ENCODE measurements at regions not wholly inside any gene's neighbourhood (a gene's known extent, or its start where the extent isn't known, plus 50 kb on each side); places are given as distances from the start of the nearest gene placed in this dataset.

DNA sequence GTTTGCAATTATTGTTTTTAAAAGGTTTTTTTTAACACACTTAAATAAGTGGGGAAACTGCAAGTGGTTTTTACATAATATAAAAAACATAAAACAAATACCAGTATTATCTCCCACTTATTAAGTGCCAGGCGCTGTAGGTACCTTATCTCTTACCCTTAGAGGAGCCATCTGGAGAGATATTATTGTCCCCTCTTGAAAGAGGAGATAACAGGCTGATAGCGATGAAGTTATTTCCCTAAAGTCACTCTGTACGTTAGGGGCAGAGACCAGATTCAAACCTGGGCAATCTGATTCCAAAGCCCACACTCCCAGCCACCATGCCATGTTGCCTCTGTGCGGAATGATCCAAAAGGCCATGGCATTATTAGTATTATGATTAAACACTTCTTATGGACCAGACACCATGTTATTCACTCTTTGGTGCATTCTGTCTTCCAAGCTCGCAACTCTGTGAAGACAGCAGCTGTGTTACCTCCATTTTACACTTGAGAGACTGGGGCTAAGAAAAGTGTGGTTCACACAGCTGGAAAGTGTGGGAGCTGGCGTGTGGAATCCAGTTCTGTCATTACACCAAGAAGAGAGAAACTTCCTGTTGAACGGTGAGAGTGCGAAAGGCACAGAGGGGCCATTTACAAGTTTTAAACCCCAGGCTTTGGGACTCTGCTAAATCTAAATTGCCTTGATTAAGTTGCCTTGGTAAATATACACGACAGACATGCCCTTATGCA lies 79.9 kb upstream of the MITF start:
- H3K27ac ChIP-seq (ENCODE audit: extremely low read depth, low read depth, low read length) = no peak overlapping the region
- no peak overlapping the region for H3K4me2 ChIP-seq (ENCODE audit: insufficient read depth, low read length)
- no peaks in the 10 kb centered on the region for H3K9me1 ChIP-seq (ENCODE audit: control insufficient read depth, insufficient read depth, low read length)
- H3K9me3 ChIP-seq (replicated peaks; ENCODE audit: control insufficient read depth, insufficient read depth, low read depth, low read length) = no peaks in the 10 kb centered on the region
- no peaks in the 10 kb centered on the region for H4K20me1 ChIP-seq (replicated peaks; ENCODE audit: control insufficient read depth, insufficient read depth, low read length)
- H3K4me1 ChIP-seq (replicated peaks in 1 of 2; ENCODE audit: control insufficient read depth in 2 of 2, insufficient read depth in 2 of 2, low read length in 2 of 2) = peaks cover 0 to 6% of the 10 kb centered on the region in 2 experiments; a peak in 2 of 5 replicates
- TF ChIP-seq NR3C1 (CRISPR knock-in tag; IDR thresholded peaks at IDR 0.05) = no peak
- no peak for TF ChIP-seq HOXB6 (CRISPR knock-in tag; IDR thresholded peaks at IDR 0.05; ENCODE audit: borderline replicate concordance)
- TF ChIP-seq MAFG (tag; conservative IDR thresholded peaks at IDR 0.05) = no peak
- in situ Hi-C loops (cut with MboI) (loop anchor here (25.0 kb wide), 1 partner anchor 497 kb away; no protein-coding TSS in a partner anchor), intact Hi-C loops (cut with micrococcal nuclease) (no loop called here)
- FAIRE-seq (no peak), DNase-seq (ENCODE audit: extremely low read depth in 1 of 4, low spot score in 3 of 4) (no peak), ATAC-seq (no peak)
- ChIA-PET POLR2A (no interaction called here), CTCF (ENCODE audit: low intra/inter-chr PET ratio) (no interaction called here)
- no peak overlapping the region for H3K4me3 ChIP-seq
- no TSS peak for BruUV-seq (replicated peaks)
- no peaks in the 10 kb centered on the region for H3K36me3 ChIP-seq (ENCODE audit: control insufficient read depth, insufficient read depth, low read length)
- WGBS (ENCODE audit: insufficient coverage, low coverage, missing lambda C conversion rate) = 2% methylated on average over 9 of the region's 9 CpGs
- H3K27me3 ChIP-seq (ENCODE audit: control insufficient read depth in 2 of 2, insufficient read depth in 2 of 2, low read length in 2 of 2) = peaks cover 5 to 21% of the 10 kb centered on the region in 2 experiments; a peak in 3 of 5 replicates
- no peaks in the 10 kb centered on the region for H3K79me2 ChIP-seq (ENCODE audit: control insufficient read depth, insufficient read depth, low read length)
- H2AFZ ChIP-seq (ENCODE audit: low read depth, low read length) = no peak overlapping the region
- no peak overlapping the region for H3K9ac ChIP-seq (ENCODE audit: insufficient read depth in 1 of 2, low read depth in 2 of 2, low read length in 2 of 2)

DNA sequence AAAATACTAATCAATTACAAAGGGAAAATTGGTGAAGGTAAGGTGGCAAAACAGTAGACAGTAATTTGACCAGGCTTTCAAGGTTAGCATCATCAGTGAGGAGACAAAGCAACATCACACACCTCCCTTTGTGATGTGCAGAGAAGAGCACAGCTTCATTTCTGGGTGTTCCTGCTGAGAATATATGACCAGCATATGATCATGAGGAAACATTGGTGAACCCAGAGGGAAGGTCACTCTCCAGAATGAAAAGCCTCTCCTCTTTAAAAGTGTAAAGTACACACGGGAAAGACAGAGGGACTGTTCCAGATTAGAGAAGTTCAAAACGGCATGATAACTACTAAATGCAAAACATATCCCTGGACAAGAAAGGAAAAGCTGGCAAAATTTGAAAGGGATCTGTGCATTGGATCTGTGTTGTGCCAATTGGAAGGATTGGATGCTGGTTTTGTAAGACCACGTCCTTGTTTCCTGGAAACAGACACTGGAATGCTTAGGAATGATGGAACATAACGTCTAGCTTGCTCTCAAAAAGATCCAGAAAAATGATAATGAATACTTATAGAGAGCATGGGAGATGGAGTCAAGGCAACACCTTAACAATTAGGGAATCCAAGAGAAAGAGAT lies 80.6 kb upstream of the MITF start:
- ChIA-PET CTCF (ENCODE audit: low intra/inter-chr PET ratio) (no interaction called here), POLR2A (no interaction called here)
- Histone ChIP-seq H3K9ac (ENCODE audit: insufficient read depth in 1 of 2, low read depth in 2 of 2, low read length in 2 of 2) (no peak overlapping the region), H3K9me3 (replicated peaks; ENCODE audit: control insufficient read depth, insufficient read depth, low read depth, low read length) (no peaks in the 10 kb centered on the region), H3K79me2 (ENCODE audit: control insufficient read depth, insufficient read depth, low read length) (no peaks in the 10 kb centered on the region), H3K9me1 (ENCODE audit: control insufficient read depth, insufficient read depth, low read length) (no peaks in the 10 kb centered on the region), H3K4me2 (ENCODE audit: insufficient read depth, low read length) (no peak overlapping the region), H3K4me1 (replicated peaks in 1 of 2; ENCODE audit: control insufficient read depth in 2 of 2, insufficient read depth in 2 of 2, low read length in 2 of 2) (peaks cover 0 to 6% of the 10 kb centered on the region in 2 experiments; a peak in 2 of 5 replicates), H3K27me3 (ENCODE audit: control insufficient read depth in 2 of 2, insufficient read depth in 2 of 2, low read length in 2 of 2) (peaks cover 4 to 21% of the 10 kb centered on the region in 2 experiments; a peak in 3 of 5 replicates), H3K27ac (ENCODE audit: extremely low read depth, low read depth, low read length) (no peak overlapping the region), H4K20me1 (replicated peaks; ENCODE audit: control insufficient read depth, insufficient read depth, low read length) (no peaks in the 10 kb centered on the region), H3K36me3 (ENCODE audit: control insufficient read depth, insufficient read depth, low read length) (no peaks in the 10 kb centered on the region), H3K4me3 (no peak overlapping the region), H2AFZ (ENCODE audit: low read depth, low read length) (no peak overlapping the region)
- no peak for FAIRE-seq
- WGBS (ENCODE audit: insufficient coverage, low coverage, missing lambda C conversion rate) = 0% methylated on average over 4 of the region's 4 CpGs
- no TSS peak for BruUV-seq (replicated peaks)
- in situ Hi-C loops (cut with MboI) (loop anchor here (25.0 kb wide), 1 partner anchor 496 kb away; no protein-coding TSS in a partner anchor), intact Hi-C loops (cut with micrococcal nuclease) (no loop called here)
- DNase-seq (ENCODE audit: extremely low read depth in 1 of 4, low spot score in 3 of 4) = no peak
- ATAC-seq = no peak
- TF ChIP-seq TAL1 (IDR thresholded peaks at IDR 0.05) (no peak), ZNF354B (CRISPR knock-in tag; IDR thresholded peaks at IDR 0.05) (no peak), PHF20 (IDR thresholded peaks at IDR 0.05; ENCODE audit: partially characterized antibody) (no peak), CAMTA2 (CRISPR knock-in tag; conservative IDR thresholded peaks at IDR 0.05) (no peak), ZNF76 (CRISPR knock-in tag; IDR thresholded peaks at IDR 0.05; ENCODE audit: borderline replicate concordance) (no peak), NR1H2 (CRISPR knock-in tag; IDR thresholded peaks at IDR 0.05) (no peak)
- TF ChIP-seq, protein P1, sequence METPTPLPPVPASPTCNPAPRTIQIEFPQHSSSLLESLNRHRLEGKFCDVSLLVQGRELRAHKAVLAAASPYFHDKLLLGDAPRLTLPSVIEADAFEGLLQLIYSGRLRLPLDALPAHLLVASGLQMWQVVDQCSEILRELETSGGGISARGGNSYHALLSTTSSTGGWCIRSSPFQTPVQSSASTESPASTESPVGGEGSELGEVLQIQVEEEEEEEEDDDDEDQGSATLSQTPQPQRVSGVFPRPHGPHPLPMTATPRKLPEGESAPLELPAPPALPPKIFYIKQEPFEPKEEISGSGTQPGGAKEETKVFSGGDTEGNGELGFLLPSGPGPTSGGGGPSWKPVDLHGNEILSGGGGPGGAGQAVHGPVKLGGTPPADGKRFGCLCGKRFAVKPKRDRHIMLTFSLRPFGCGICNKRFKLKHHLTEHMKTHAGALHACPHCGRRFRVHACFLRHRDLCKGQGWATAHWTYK (CRISPR knock-in tag; IDR thresholded peaks at IDR 0.05) = no peak
- TF ChIP-seq, protein P2, sequence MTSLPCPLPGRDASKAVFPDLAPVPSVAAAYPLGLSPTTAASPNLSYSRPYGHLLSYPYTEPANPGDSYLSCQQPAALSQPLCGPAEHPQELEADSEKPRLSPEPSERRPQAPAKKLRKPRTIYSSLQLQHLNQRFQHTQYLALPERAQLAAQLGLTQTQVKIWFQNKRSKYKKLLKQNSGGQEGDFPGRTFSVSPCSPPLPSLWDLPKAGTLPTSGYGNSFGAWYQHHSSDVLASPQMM (CRISPR knock-in tag; IDR thresholded peaks at IDR 0.05) = no peak
- TF ChIP-seq, protein P3, sequence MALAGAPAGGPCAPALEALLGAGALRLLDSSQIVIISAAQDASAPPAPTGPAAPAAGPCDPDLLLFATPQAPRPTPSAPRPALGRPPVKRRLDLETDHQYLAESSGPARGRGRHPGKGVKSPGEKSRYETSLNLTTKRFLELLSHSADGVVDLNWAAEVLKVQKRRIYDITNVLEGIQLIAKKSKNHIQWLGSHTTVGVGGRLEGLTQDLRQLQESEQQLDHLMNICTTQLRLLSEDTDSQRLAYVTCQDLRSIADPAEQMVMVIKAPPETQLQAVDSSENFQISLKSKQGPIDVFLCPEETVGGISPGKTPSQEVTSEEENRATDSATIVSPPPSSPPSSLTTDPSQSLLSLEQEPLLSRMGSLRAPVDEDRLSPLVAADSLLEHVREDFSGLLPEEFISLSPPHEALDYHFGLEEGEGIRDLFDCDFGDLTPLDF (CRISPR knock-in tag; IDR thresholded peaks at IDR 0.05) = no peak
